Trophoblast cell (in vitro differentiated cells and primary cell): ENCODE measurements at regions not wholly inside any gene's neighbourhood (a gene's known extent, or its start where the extent isn't known, plus 50 kb on each side); places are given as distances from the start of the nearest gene placed in this dataset.

Experiments used
- DNase-seq, 2 donors: peaks; one replicate each; pipeline ENCODE4 v3.0.0-alpha.2; 2016
- H2AFZ ChIP-seq: 2 replicates; pipeline ENCODE4 v1.6.1; 2013; ENCODE audit warnings: low read length, moderate library complexity, mild to moderate bottlenecking; ENCODE audit not compliant: insufficient read depth, poor library complexity
- H2AK5ac ChIP-seq: 2 replicates; pipeline ENCODE4 v1.6.1; 2013; ENCODE audit warnings: mild to moderate bottlenecking, low read length
- H2BK120ac ChIP-seq: 2 replicates; pipeline ENCODE4 v1.6.1; 2013; ENCODE audit warnings: low read length, mild to moderate bottlenecking, moderate library complexity; ENCODE audit not compliant: insufficient read depth, poor library complexity
- H2BK12ac ChIP-seq: 2 replicates; pipeline ENCODE4 v1.6.1; 2013; ENCODE audit warnings: mild to moderate bottlenecking, low read length, moderate library complexity
- H2BK5ac ChIP-seq: 2 replicates; pipeline ENCODE4 v1.6.1; 2013; ENCODE audit warnings: low read length, low read depth, moderate library complexity, mild to moderate bottlenecking; ENCODE audit not compliant: poor library complexity
- H3K14ac ChIP-seq: 2 replicates; pipeline ENCODE4 v1.6.1; 2013; ENCODE audit warnings: mild to moderate bottlenecking, low read length
- H3K18ac ChIP-seq: 2 replicates; pipeline ENCODE4 v1.6.1; 2013; ENCODE audit warnings: mild to moderate bottlenecking, low read length
- H3K23ac ChIP-seq: 2 replicates; pipeline ENCODE4 v1.6.1; 2013; ENCODE audit warnings: low read length
- H3K27ac ChIP-seq: 2 replicates; pipeline ENCODE4 v1.5.1; 2013; ENCODE audit warnings: low read depth, mild to moderate bottlenecking, inconsistent platforms, low read length, moderate library complexity
- H3K27me3 ChIP-seq: 2 replicates; pipeline ENCODE4 v1.6.1; 2013; ENCODE audit warnings: inconsistent platforms, mild to moderate bottlenecking, low read length, moderate library complexity; ENCODE audit not compliant: insufficient read depth
- H3K36me3 ChIP-seq, 2 experiments: 1 replicate in 1 of 2; 2 replicates in 1 of 2; pipeline ENCODE4 v1.6.1; 2013; ENCODE audit warnings: low read length in 2 of 2, mild to moderate bottlenecking in 2 of 2, moderate library complexity in 1 of 2; ENCODE audit not compliant: insufficient read depth in 2 of 2, control insufficient read depth in 1 of 2
- H3K4ac ChIP-seq: 2 replicates; pipeline ENCODE4 v1.6.1; 2013; ENCODE audit warnings: low read depth, mild to moderate bottlenecking, low read length, moderate library complexity
- H3K4me1 ChIP-seq, 2 experiments: 1 replicate in 1 of 2; 2 replicates in 1 of 2; pipeline ENCODE4 v1.6.1; 2013; ENCODE audit warnings: low read length in 2 of 2, mild to moderate bottlenecking in 2 of 2, moderate library complexity in 1 of 2; ENCODE audit not compliant: insufficient read depth in 2 of 2, control insufficient read depth in 1 of 2
- H3K4me2 ChIP-seq: 2 replicates; pipeline ENCODE4 v1.6.1; 2013; ENCODE audit warnings: inconsistent platforms, mild to moderate bottlenecking, low read length, moderate library complexity
- H3K4me3 ChIP-seq: 2 replicates; pipeline ENCODE4 v1.5.1; 2013; ENCODE audit warnings: mild to moderate bottlenecking, low read depth, low read length, inconsistent platforms
- H3K79me1 ChIP-seq: one replicate; pipeline ENCODE4 v1.6.1; 2013; ENCODE audit warnings: low read length
- H3K79me2 ChIP-seq: 2 replicates; pipeline ENCODE4 v1.6.1; 2013; ENCODE audit warnings: low read length, mild to moderate bottlenecking; ENCODE audit not compliant: control insufficient read depth, insufficient read depth, poor library complexity
- H3K9ac ChIP-seq: 2 replicates; pipeline ENCODE4 v1.6.1; 2013; ENCODE audit warnings: mild to moderate bottlenecking, low read length
- H3K9me3 ChIP-seq: 2 replicates; pipeline ENCODE4 v1.6.1; 2013; ENCODE audit warnings: low read depth, mild to moderate bottlenecking, control low read depth, inconsistent platforms, low read length; ENCODE audit not compliant: insufficient read depth
- H4K12ac ChIP-seq: 2 replicates; pipeline ENCODE4 v1.6.1; 2013; ENCODE audit warnings: low read depth, mild to moderate bottlenecking, low read length, moderate library complexity
- H4K8ac ChIP-seq: 2 replicates; pipeline ENCODE4 v1.6.1; 2013; ENCODE audit warnings: low read depth, mild to moderate bottlenecking, low read length, moderate library complexity
- H4K91ac ChIP-seq: one replicate; pipeline ENCODE4 v1.6.1; 2013; ENCODE audit warnings: low read depth, mild to moderate bottlenecking, low read length, moderate library complexity
- WGBS: extraction: QIAGEN DNeasy Blood & Tissue Kit; methylation state at CpG from one replicate; pipeline ENCODE4 v1.1.7; 2013; ENCODE audit warnings: missing lambda C conversion rate; ENCODE audit not compliant: insufficient read length, insufficient coverage; ENCODE audit errors: extremely low coverage; 5-methylcytosine and 5-hydroxymethylcytosine counted together

GRCh38 chr1:232340446-232340845 is 289.5 kb downstream of the SIPA1L2 start:
- H3K14ac ChIP-seq: no peak overlapping the region
- no peak overlapping the region for H3K18ac ChIP-seq
- H4K8ac ChIP-seq: no peak overlapping the region
- H3K23ac ChIP-seq: no peak overlapping the region
- H3K9me3 ChIP-seq: no peaks in the 10 kb centered on the region
- no peak overlapping the region for H3K27ac ChIP-seq
- peak; percentile 31 to 35 for DNase-seq
- H3K27me3 ChIP-seq: no peaks in the 10 kb centered on the region
- no peak overlapping the region for H3K4ac ChIP-seq
- H4K12ac ChIP-seq: no peak overlapping the region
- no peak overlapping the region for H3K4me2 ChIP-seq
- no peak overlapping the region for H2AK5ac ChIP-seq
- no peaks in the 10 kb centered on the region for H3K4me1 ChIP-seq
- H2BK5ac ChIP-seq: no peak overlapping the region
- WGBS: no CpG with 5 or more reads among the region's 4 CpGs
- no peak overlapping the region for H4K91ac ChIP-seq
- H3K4me3 ChIP-seq: no peak overlapping the region
- no peaks in the 10 kb centered on the region for H3K79me1 ChIP-seq
- H3K79me2 ChIP-seq: no peaks in the 10 kb centered on the region
- H3K36me3 ChIP-seq: no peaks in the 10 kb centered on the region
- no peak overlapping the region for H2AFZ ChIP-seq
- no peak overlapping the region for H2BK12ac ChIP-seq
- no peak overlapping the region for H2BK120ac ChIP-seq
- no peak overlapping the region for H3K9ac ChIP-seq

DNA sequence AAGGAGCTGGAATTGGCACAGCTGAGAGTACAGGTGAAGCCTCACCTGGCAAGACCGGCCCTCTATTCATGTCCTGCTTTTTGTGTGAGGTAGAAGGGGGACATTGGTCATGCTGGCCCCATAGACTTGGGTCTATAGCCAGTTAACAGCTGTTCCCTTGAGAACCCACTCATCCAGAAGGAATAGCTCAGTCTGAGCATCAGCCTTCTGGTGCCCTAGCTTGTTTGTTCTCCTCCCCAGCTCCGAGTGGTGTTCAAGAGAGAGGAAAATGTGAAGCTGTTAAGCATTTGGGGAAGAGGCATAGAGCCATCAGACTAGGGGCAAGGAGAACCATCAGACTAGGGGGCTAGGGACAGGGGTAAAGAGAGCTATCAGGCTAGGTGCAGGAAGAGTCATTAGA is 290.9 kb downstream of the SIPA1L2 start:
- H4K12ac ChIP-seq: no peak overlapping the region
- peaks cover 4% of the 10 kb centered on the region for H3K9me3 ChIP-seq
- no peak overlapping the region for H2BK120ac ChIP-seq
- H3K18ac ChIP-seq: no peak overlapping the region
- no peak overlapping the region for H2AK5ac ChIP-seq
- no peak overlapping the region for H3K9ac ChIP-seq
- H3K79me2 ChIP-seq: no peaks in the 10 kb centered on the region
- no peak overlapping the region for H2BK5ac ChIP-seq
- H2AFZ ChIP-seq: no peak overlapping the region
- no peak for DNase-seq
- H4K91ac ChIP-seq: no peak overlapping the region
- H3K36me3 ChIP-seq: no peaks in the 10 kb centered on the region
- no peaks in the 10 kb centered on the region for H3K27me3 ChIP-seq
- H3K27ac ChIP-seq: no peak overlapping the region
- no peak overlapping the region for H2BK12ac ChIP-seq
- H3K14ac ChIP-seq: no peak overlapping the region
- H3K4me2 ChIP-seq: no peak overlapping the region
- WGBS: no CpG with 5 or more reads among the region's 2 CpGs
- no peak overlapping the region for H3K4ac ChIP-seq
- H3K79me1 ChIP-seq: no peaks in the 10 kb centered on the region
- H3K4me3 ChIP-seq: no peak overlapping the region
- no peaks in the 10 kb centered on the region for H3K4me1 ChIP-seq
- no peak overlapping the region for H4K8ac ChIP-seq
- no peak overlapping the region for H3K23ac ChIP-seq

- no peaks in the 10 kb centered on the region for H3K79me1 ChIP-seq
Measured at GRCh38 chr1:232335741-232336293, 294.1 kb downstream of the SIPA1L2 start.

GRCh38 chr1:232335261-232335660 is 294.7 kb downstream of the SIPA1L2 start:
- H3K4ac ChIP-seq: no peak overlapping the region
- no peaks in the 10 kb centered on the region for H3K4me1 ChIP-seq
- no peak overlapping the region for H2BK5ac ChIP-seq
- no peak overlapping the region for H3K27ac ChIP-seq
- no peaks in the 10 kb centered on the region for H3K36me3 ChIP-seq
- H3K79me2 ChIP-seq: no peaks in the 10 kb centered on the region
- H3K79me1 ChIP-seq: no peaks in the 10 kb centered on the region
- H4K12ac ChIP-seq: no peak overlapping the region
- no peak overlapping the region for H4K8ac ChIP-seq
- no peak overlapping the region for H3K14ac ChIP-seq
- H3K18ac ChIP-seq: no peak overlapping the region
- no peak overlapping the region for H3K9ac ChIP-seq
- no peak overlapping the region for H2AFZ ChIP-seq
- H3K23ac ChIP-seq: no peak overlapping the region
- H3K9me3 ChIP-seq: peaks cover 10% of the 10 kb centered on the region
- H2BK120ac ChIP-seq: no peak overlapping the region
- H2AK5ac ChIP-seq: no peak overlapping the region
- no CpG with 5 or more reads among the region's 7 CpGs for WGBS
- H3K4me3 ChIP-seq: no peak overlapping the region
- H2BK12ac ChIP-seq: no peak overlapping the region
- no peak overlapping the region for H4K91ac ChIP-seq
- H3K27me3 ChIP-seq: no peaks in the 10 kb centered on the region
- no peak overlapping the region for H3K4me2 ChIP-seq
- DNase-seq: no peak

More at GRCh38 chr1:232335741-232336293, 294.1 kb downstream of the SIPA1L2 start:
- no peak overlapping the region for H2BK12ac ChIP-seq
- H3K14ac ChIP-seq: no peak overlapping the region
- H3K4ac ChIP-seq: no peak overlapping the region
- H4K8ac ChIP-seq: no peak overlapping the region
- no peak overlapping the region for H3K18ac ChIP-seq
- H2BK120ac ChIP-seq: no peak overlapping the region
- no peaks in the 10 kb centered on the region for H3K79me2 ChIP-seq
- H4K91ac ChIP-seq: no peak overlapping the region
- no peak overlapping the region for H2AK5ac ChIP-seq
- no peak for DNase-seq
- WGBS: no CpG with 5 or more reads among the region's 4 CpGs
- H3K23ac ChIP-seq: no peak overlapping the region
- no peaks in the 10 kb centered on the region for H3K4me1 ChIP-seq
- H3K27ac ChIP-seq: no peak overlapping the region
- no peak overlapping the region for H2AFZ ChIP-seq
- no peak overlapping the region for H3K4me2 ChIP-seq
- H4K12ac ChIP-seq: no peak overlapping the region
- peaks cover 8% of the 10 kb centered on the region for H3K9me3 ChIP-seq
- no peak overlapping the region for H3K9ac ChIP-seq
- H3K4me3 ChIP-seq: no peak overlapping the region
- H3K36me3 ChIP-seq: no peaks in the 10 kb centered on the region
- H3K27me3 ChIP-seq: no peaks in the 10 kb centered on the region
- H2BK5ac ChIP-seq: no peak overlapping the region
